GM19240 (cell line): ENCODE measurements at regions not wholly inside any gene's neighbourhood (a gene's known extent, or its start where the extent isn't known, plus 50 kb on each side); places are given as distances from the start of the nearest gene placed in this dataset.
"Not testable (repeated sequence)": the region's sequence is repeated elsewhere in the genome, so short reads cannot be mapped to it uniquely, and the experiment has no call there.

Experiments used
- DNase-seq: peaks from one replicate; pipeline ENCODE4 v3.0.0; 2011; ENCODE audit warnings: low spot score; ENCODE audit not compliant: insufficient read length

DNA sequence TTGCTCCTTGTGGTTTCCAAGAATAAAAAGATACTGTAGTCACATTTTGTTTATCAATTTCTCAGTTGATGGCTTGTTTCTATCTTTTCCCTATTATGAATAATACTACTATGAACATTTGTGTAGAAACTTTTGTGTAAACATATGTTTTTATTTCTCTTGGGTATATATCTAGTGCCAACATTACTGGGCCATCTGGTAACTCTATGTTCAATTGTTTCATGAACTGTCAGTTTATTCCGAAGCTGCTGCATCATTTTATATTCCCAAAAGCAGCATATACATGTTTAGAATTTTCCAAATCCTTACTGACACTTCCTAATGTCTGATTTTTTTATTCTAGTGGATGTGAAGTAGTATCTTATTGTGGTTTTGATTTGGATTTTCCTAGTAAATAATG lies 737.6 kb upstream of the TMEFF2 start:
- no peak for DNase-seq

- DNase-seq, result not testable (repeated sequence)
Measured at GRCh38 chr2:192921631-192922030, 726.9 kb upstream of the TMEFF2 start.

DNA sequence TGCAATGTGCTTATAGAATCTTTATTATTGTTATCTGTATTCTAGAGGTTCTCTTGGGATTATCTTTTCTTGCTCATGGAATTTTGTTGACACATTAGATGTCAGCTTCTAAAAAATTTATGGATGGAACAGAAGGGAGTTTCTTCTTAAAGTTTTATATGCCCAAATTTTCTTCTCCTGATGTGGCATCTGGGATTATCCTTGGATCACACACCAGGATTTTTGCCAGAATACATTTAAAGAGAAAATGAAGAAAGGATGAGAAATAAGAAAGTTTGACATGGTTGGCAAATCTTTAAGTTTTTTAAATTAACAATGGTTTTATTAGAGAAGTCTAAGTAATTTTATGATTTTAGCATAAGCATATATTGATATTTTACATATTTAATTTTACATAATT lies 706.7 kb upstream of the TMEFF2 start:
- DNase-seq, result no peak

DNA sequence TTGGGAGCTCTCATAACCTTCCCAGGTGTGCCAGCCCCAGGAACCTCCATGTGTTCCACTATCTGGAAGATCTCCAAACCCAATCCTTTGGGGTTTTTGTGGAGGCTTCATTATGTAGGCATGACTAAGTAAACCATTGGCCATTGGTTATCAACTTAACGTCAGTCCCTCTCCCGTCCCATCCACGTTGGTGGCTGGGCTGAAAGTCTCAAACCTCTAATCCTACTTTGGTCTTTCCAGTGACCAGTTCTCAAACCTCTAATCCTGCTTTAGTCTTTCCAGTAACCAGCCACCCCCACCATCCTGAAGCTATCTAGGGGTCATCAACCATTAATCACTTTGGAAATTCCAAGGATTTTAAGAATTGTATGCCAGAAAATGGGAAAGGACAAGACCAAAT lies 704.7 kb upstream of the TMEFF2 start:
- DNase-seq, result no peak

- not testable (repeated sequence) for DNase-seq
Measured at GRCh38 chr2:192893976-192894375, 699.2 kb upstream of the TMEFF2 start.

- no peak for DNase-seq
Measured at GRCh38 chr2:192888109-192888508, 693.4 kb upstream of the TMEFF2 start.

DNA sequence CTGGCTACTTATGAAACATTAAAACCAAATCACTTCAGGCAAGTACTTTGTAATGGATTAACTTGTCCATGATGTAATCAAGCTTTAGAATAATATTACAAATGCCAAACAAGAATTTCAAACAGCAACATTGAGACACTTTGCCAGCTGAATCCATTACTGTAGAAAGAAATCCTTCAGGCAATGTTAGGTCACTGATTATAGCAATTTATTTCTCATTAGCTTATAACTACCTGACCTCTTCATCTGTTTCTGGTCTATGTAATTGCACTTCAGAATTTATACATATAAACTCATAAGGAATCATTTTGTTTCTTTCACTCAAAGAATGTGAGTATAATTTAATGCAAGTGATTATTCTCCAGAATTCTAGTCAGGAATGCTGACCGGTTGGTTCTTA lies 692.6 kb upstream of the TMEFF2 start:
- DNase-seq, result no peak

GRCh38 chr2:192886636-192887035 lies 691.9 kb upstream of the TMEFF2 start:
- no peak for DNase-seq

GRCh38 chr2:192885569-192886160 lies 690.9 kb upstream of the TMEFF2 start:
- DNase-seq, result no peak

- DNase-seq, result no peak
Measured at GRCh38 chr2:192877159-192877558, 682.4 kb upstream of the TMEFF2 start.

- DNase-seq, result no peak
Measured at GRCh38 chr2:192876698-192877097, 682.0 kb upstream of the TMEFF2 start.

DNA sequence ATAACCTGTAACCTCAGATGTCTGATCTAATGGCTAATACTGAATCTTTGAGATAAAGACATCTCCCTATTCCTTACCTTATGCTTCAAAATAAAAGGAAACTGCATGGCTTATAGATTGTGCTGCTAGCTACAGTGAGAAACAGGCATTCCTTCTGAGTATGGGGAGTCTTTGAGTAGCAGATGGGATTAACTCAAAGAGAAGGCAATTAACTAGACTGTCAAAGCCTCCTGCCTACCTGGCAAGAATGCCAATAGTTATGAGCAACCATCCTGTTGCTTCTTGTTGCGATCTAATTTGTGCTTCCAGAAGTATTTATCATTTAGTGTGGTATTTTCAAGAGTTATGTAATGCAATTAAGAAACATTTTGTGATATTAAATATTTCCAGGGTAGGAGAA lies 660.0 kb upstream of the TMEFF2 start:
- DNase-seq, result no peak

DNA sequence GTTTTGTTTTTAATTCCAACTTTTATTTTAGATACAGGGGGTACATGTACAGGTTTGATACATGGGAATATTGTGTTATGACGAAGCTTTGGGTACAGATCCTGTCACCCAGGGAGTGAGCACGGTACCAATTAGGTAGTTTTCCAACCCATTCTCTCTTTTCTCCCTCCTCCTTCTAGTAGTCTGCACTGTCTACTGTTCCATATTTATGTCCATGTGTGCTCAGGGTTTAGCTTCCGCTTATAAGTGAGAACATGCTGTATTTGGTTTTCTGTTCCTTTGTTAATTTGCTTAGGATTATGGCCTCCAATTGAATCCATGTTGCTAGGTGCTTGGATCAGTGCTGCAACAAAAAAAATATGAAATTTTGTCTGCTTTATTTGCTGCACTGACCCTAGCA lies 659.3 kb upstream of the TMEFF2 start:
- DNase-seq, result no peak

- no peak for DNase-seq
Measured at GRCh38 chr2:192828947-192829346, 634.2 kb upstream of the TMEFF2 start.

- DNase-seq, result no peak
Measured at GRCh38 chr2:192828175-192828574, 633.4 kb upstream of the TMEFF2 start.

DNA sequence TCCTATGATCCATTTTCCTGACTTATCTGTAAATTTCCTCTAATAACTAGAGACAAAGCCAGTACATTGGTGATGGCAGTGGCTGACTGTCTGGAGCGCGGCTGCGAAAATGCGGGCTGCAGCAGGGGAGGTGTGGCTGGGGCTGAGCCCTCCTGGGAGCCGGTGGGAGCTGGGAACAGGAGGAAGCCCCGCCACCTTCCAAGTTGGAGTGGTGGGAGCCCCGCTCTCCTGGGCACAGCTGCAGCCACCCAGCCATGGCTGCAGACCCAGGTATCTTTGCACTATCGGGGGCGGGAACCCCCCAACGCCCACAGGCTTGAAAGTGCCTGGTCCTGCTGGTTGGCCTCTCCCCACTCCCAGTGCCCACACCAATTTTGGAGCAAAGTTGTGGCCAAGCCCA lies 633.0 kb upstream of the TMEFF2 start:
- DNase-seq, result no peak

DNA sequence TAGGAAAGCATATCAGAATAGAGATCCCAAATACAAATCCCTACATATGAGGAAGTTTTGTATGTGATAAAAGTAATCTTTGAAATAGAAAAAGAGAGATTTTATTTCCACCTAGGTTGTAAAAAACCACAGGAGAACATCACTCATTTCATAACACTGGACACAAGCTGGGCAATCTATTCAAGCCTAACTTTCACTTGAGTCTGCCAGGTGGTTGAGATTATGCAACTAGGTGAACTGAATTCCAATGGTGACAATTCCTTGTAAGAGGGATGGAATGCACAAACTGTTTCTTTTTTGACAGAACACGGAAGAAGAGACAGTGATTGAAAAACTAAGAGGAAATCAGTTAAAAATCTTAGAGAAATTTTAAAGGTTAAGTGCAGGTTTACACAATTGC lies 619.6 kb upstream of the TMEFF2 start:
- no peak for DNase-seq

- no peak for DNase-seq
Measured at GRCh38 chr2:192813341-192813740, 618.6 kb upstream of the TMEFF2 start.

DNA sequence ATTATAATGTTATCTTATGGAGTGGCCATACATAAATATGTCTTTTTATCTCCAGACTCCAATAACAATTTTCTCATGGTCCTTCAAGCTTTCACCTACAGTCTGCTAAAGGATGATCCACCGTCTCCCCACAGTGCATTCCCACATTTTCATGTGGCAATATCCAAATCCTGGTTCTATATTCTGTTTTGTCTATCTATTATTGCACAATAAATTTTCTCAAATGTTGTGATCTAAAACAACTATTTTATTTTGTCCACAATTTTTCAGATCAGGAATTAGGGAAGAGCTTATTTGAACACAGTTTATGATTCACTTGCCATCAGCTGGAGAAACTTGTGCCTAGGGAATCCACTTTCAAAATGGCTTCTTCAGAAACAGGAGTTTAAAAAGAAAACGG lies 614.4 kb upstream of the TMEFF2 start:
- DNase-seq, result no peak

DNA sequence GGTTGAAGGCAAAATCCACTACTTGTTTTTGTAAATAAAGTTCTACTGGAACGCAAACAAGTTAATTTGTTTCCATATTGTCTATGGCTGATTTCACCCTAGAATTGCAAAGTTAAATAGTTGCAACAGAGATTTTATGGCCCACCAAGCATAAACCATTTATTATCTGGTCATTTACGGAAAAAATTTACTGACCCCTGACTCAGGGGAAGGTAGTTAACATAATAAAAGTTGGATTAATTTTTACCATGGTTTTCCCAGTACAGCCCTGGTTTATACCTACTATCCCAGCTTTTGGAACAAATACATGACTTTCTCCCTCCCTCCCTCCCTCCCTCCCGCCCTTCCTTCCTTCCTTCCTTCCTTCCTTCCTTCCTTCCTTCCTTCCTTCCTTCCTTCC lies 588.9 kb upstream of the TMEFF2 start:
- DNase-seq, result no peak

GRCh38 chr2:192775459-192776262 lies 580.9 kb upstream of the TMEFF2 start:
- DNase-seq, result no peak

GRCh38 chr2:192775011-192775410 lies 580.3 kb upstream of the TMEFF2 start:
- no peak for DNase-seq

DNA sequence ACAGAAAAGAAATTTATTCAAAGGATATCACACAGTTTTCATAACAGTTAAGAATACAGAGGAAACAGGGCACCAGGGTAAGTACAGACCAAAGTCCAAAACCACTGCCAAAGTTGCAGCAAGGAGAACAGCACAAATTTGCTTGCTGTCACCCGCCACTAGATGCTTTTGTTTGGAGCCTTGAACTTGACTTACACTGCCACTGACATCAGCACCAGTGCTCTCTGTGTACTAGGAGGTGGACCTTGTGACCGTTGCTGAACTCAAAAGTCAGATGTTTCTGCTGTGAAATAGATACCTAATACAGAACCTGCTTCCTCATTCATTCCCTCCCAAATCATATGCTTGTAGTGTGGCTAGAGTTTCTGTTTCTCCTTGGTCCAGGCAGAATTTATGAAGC lies 578.3 kb upstream of the TMEFF2 start:
- no peak for DNase-seq
